HUES48 (cell line): ENCODE measurements at regions not wholly inside any gene's neighbourhood (a gene's known extent, or its start where the extent isn't known, plus 50 kb on each side); places are given as distances from the start of the nearest gene placed in this dataset.
"Not testable (repeated sequence)": the region's sequence is repeated elsewhere in the genome, so short reads cannot be mapped to it uniquely, and the experiment has no call there.

ENCODE experiments used
- H3K27ac ChIP-seq: one replicate; pipeline ENCODE4 v1.7.0; 2013; ENCODE audit warnings: low read depth, low read length, inconsistent platforms
- H3K27me3 ChIP-seq: 2 replicates; pipeline ENCODE4 v1.6.1; 2013; ENCODE audit warnings: mild to moderate bottlenecking, low read length; ENCODE audit not compliant: control insufficient read depth, insufficient read depth
- H3K36me3 ChIP-seq: 2 replicates; pipeline ENCODE4 v1.6.1; 2013; ENCODE audit warnings: low read length; ENCODE audit not compliant: control insufficient read depth, insufficient read depth
- H3K4me1 ChIP-seq: 2 replicates; pipeline ENCODE4 v1.6.1; 2013; ENCODE audit warnings: mild to moderate bottlenecking, low read length; ENCODE audit not compliant: control insufficient read depth, insufficient read depth
- H3K4me3 ChIP-seq: 2 replicates; pipeline ENCODE4 v1.5.1; 2013; ENCODE audit warnings: mild to moderate bottlenecking, low read depth, low read length
- H3K9ac ChIP-seq: 2 replicates; pipeline ENCODE4 v1.6.1; 2013; ENCODE audit warnings: mild to moderate bottlenecking, low read depth, low read length, moderate library complexity
- H3K9me3 ChIP-seq: 2 replicates; pipeline ENCODE4 v1.6.1; 2013; ENCODE audit warnings: low read length; ENCODE audit not compliant: control insufficient read depth, insufficient read depth

- no peaks in the 10 kb centered on the region for H3K27me3 ChIP-seq
- no peak overlapping the region for H3K9ac ChIP-seq
- H3K36me3 ChIP-seq, result no peaks in the 10 kb centered on the region
- no peaks in the 10 kb centered on the region for H3K9me3 ChIP-seq
- H3K4me1 ChIP-seq, result no peaks in the 10 kb centered on the region
- H3K4me3 ChIP-seq, result no peak overlapping the region
- H3K27ac ChIP-seq, result no peak overlapping the region
Observed at GRCh38 chr7:131995324-131995723, 438.9 kb upstream of the PODXL start.

- H3K4me3 ChIP-seq, H3K27ac ChIP-seq, H3K9ac ChIP-seq, H3K36me3 ChIP-seq, H3K27me3 ChIP-seq, H3K9me3 ChIP-seq, H3K4me1 ChIP-seq: not testable (repeated sequence)
Observed at GRCh38 chr7:131981069-131981468, 424.6 kb upstream of the PODXL start.

- H3K9ac ChIP-seq, H3K36me3 ChIP-seq, H3K27me3 ChIP-seq, H3K9me3 ChIP-seq, H3K4me3 ChIP-seq, H3K4me1 ChIP-seq, H3K27ac ChIP-seq: not testable (repeated sequence)
Observed at GRCh38 chr7:131978118-131978517, 421.7 kb upstream of the PODXL start.

GRCh38 chr7:131976411-131976810 is 420.0 kb upstream of the PODXL start:
- Histone ChIP-seq H3K9me3 (no peaks in the 10 kb centered on the region), H3K27ac (no peak overlapping the region), H3K36me3 (no peaks in the 10 kb centered on the region), H3K27me3 (no peaks in the 10 kb centered on the region), H3K4me3 (no peak overlapping the region), H3K9ac (no peak overlapping the region), H3K4me1 (peaks cover 13% of the 10 kb centered on the region)

- H3K27ac ChIP-seq, result no peak overlapping the region
- H3K27me3 ChIP-seq, result no peaks in the 10 kb centered on the region
- no peak overlapping the region for H3K4me3 ChIP-seq
- H3K9me3 ChIP-seq, result no peaks in the 10 kb centered on the region
- H3K36me3 ChIP-seq, result no peaks in the 10 kb centered on the region
- H3K4me1 ChIP-seq, result peaks cover 13% of the 10 kb centered on the region
- H3K9ac ChIP-seq, result no peak overlapping the region
Observed at GRCh38 chr7:131974671-131975070, 418.2 kb upstream of the PODXL start.

- H3K9ac ChIP-seq, result no peak overlapping the region
- no peaks in the 10 kb centered on the region for H3K36me3 ChIP-seq
- no peak overlapping the region for H3K27ac ChIP-seq
- peaks cover 13% of the 10 kb centered on the region for H3K4me1 ChIP-seq
- H3K27me3 ChIP-seq, result no peaks in the 10 kb centered on the region
- no peaks in the 10 kb centered on the region for H3K9me3 ChIP-seq
- H3K4me3 ChIP-seq, result no peak overlapping the region
Observed at GRCh38 chr7:131972251-131972650, 415.8 kb upstream of the PODXL start.

- H3K4me3 ChIP-seq, result no peak overlapping the region
- H3K9ac ChIP-seq, result no peak overlapping the region
- no peaks in the 10 kb centered on the region for H3K27me3 ChIP-seq
- H3K9me3 ChIP-seq, result no peaks in the 10 kb centered on the region
- H3K4me1 ChIP-seq, result peaks cover 13% of the 10 kb centered on the region
- no peaks in the 10 kb centered on the region for H3K36me3 ChIP-seq
- no peak overlapping the region for H3K27ac ChIP-seq
Observed at GRCh38 chr7:131970602-131971001, 414.2 kb upstream of the PODXL start.

GRCh38 chr7:131969560-131969959 is 413.1 kb upstream of the PODXL start:
- H3K4me1 ChIP-seq, result peaks cover 13% of the 10 kb centered on the region
- no peaks in the 10 kb centered on the region for H3K9me3 ChIP-seq
- H3K4me3 ChIP-seq, result no peak overlapping the region
- H3K36me3 ChIP-seq, result no peaks in the 10 kb centered on the region
- no peak overlapping the region for H3K27ac ChIP-seq
- no peak overlapping the region for H3K9ac ChIP-seq
- no peaks in the 10 kb centered on the region for H3K27me3 ChIP-seq

GRCh38 chr7:131967216-131967730 is 410.8 kb upstream of the PODXL start:
- H3K36me3 ChIP-seq, result no peaks in the 10 kb centered on the region

GRCh38 chr7:131964203-131964602 is 407.8 kb upstream of the PODXL start:
- Histone ChIP-seq H3K27me3 (no peaks in the 10 kb centered on the region), H3K27ac (no peak overlapping the region), H3K4me3 (no peak overlapping the region), H3K4me1 (no peaks in the 10 kb centered on the region), H3K9ac (no peak overlapping the region), H3K36me3 (no peaks in the 10 kb centered on the region), H3K9me3 (no peaks in the 10 kb centered on the region)

More at GRCh38 chr7:131967216-131967730, 410.8 kb upstream of the PODXL start:
- Histone ChIP-seq H3K27me3 (no peaks in the 10 kb centered on the region), H3K9ac (no peak overlapping the region), H3K4me3 (no peak overlapping the region), H3K27ac (no peak overlapping the region), H3K9me3 (no peaks in the 10 kb centered on the region), H3K4me1 (peaks cover 5% of the 10 kb centered on the region)

GRCh38 chr7:131961054-131961680 is 404.7 kb upstream of the PODXL start:
- H3K27ac ChIP-seq, result no peak overlapping the region
- H3K27me3 ChIP-seq, result no peaks in the 10 kb centered on the region
- H3K4me3 ChIP-seq, result no peak overlapping the region
- peaks cover 3% of the 10 kb centered on the region; the same call in 1 of the 2 replicates for H3K9me3 ChIP-seq
- no peak overlapping the region for H3K9ac ChIP-seq
- H3K4me1 ChIP-seq, result no peaks in the 10 kb centered on the region
- no peaks in the 10 kb centered on the region for H3K36me3 ChIP-seq
